H1 (cell line): ENCODE measurements at regions not wholly inside any gene's neighbourhood (a gene's known extent, or its start where the extent isn't known, plus 50 kb on each side); places are given as distances from the start of the nearest gene placed in this dataset.

ENCODE experiments used
- BCL11A ChIP-seq, 2 experiments: IDR thresholded peaks; one replicate each; pipeline ENCODE4 v1.6.1; 2011; ENCODE audit warnings: low read depth in 2 of 2, low read length in 2 of 2, mild to moderate bottlenecking in 2 of 2
- CHD1 ChIP-seq: IDR thresholded peaks from 2 replicates; pipeline ENCODE4 v1.6.1; 2012; ENCODE audit warnings: low read depth, low read length, improper control_type of control experiment
- RAD21 ChIP-seq, 2 experiments: IDR thresholded peaks in 1 of 2; conservative IDR thresholded peaks in 1 of 2; 2 replicates each; pipeline ENCODE4 v1.6.1; 2011; ENCODE audit warnings: low read depth in 2 of 2, low read length in 2 of 2, improper control_type of control experiment in 1 of 2, inconsistent platforms in 1 of 2, mild to moderate bottlenecking in 1 of 2, moderate library complexity in 1 of 2

DNA sequence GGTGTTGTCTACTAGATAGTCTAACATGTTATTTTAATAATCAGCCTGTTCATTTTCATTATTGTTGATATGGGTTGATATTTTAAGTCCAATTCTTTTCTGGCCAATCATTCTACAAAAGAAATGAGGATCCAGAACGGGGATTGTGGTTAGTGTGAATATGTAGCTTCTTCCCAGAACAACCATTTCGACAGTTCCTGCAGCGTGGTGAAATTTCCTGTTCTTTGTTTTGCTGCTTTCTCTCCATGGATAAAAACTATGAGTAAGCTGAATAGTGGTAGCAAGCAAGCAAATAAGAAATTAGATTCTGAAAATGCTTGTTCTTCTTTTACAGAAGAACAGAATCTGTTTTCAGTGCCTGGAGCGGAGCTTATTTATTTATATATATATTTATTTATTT, 65.5 kb upstream of the F13A1 start (continued):
- TF ChIP-seq BCL11A (IDR thresholded peaks at IDR 0.05; ENCODE audit: low read depth in 2 of 2, low read length in 2 of 2) = no peak
- no peak for TF ChIP-seq CHD1
- no peak for TF ChIP-seq RAD21 (IDR thresholded peaks at IDR 0.05 in 1 of 2, conservative IDR thresholded peaks at IDR 0.05 in 1 of 2; ENCODE audit: low read depth in 2 of 2, low read length in 2 of 2)
